NCI-H2081 (cell line): ENCODE measurements at regions not wholly inside any gene's neighbourhood (a gene's known extent, or its start where the extent isn't known, plus 50 kb on each side); places are given as distances from the start of the nearest gene placed in this dataset.

Experiments
- DNase-seq, 2 experiments: peaks; one replicate each; lab custom pipeline; 2025; lab: John Stamatoyannopoulos, UW

GRCh38 chr1:59123081-59123681 is 173.7 kb upstream of the FGGY start:
- DNase-seq = no peak

- no peak for DNase-seq
Observed at GRCh38 chr1:59124166-59124565, 172.7 kb upstream of the FGGY start.

GRCh38 chr1:59125154-59125553 is 171.7 kb upstream of the FGGY start:
- no peak for DNase-seq

GRCh38 chr1:59125676-59126320 is 171.1 kb upstream of the FGGY start:
- DNase-seq = no peak

GRCh38 chr1:59126366-59126765 is 170.5 kb upstream of the FGGY start:
- DNase-seq = no peak

- DNase-seq = no peak
Observed at GRCh38 chr1:59128239-59128736, 168.6 kb upstream of the FGGY start.

GRCh38 chr1:59128784-59129227 is 168.1 kb upstream of the FGGY start:
- DNase-seq = no peak

GRCh38 chr1:59132295-59132694 is 164.6 kb upstream of the FGGY start:
- no peak for DNase-seq

GRCh38 chr1:59133997-59134396 is 162.9 kb upstream of the FGGY start:
- no peak for DNase-seq

GRCh38 chr1:59135761-59136255 is 161.1 kb upstream of the FGGY start:
- DNase-seq = no peak

- no peak for DNase-seq
Observed at GRCh38 chr1:59136541-59137275, 160.2 kb upstream of the FGGY start.

- no peak for DNase-seq
Observed at GRCh38 chr1:59137276-59137615, 159.6 kb upstream of the FGGY start.

- DNase-seq = no peak
Observed at GRCh38 chr1:59137968-59138367, 158.9 kb upstream of the FGGY start.

- DNase-seq = no peak
Observed at GRCh38 chr1:59138402-59138801, 158.5 kb upstream of the FGGY start.

GRCh38 chr1:59139396-59139795 is 157.5 kb upstream of the FGGY start:
- DNase-seq = no peak

GRCh38 chr1:59141267-59141863 is 155.5 kb upstream of the FGGY start:
- no peak for DNase-seq

- DNase-seq = no peak
Observed at GRCh38 chr1:59142311-59143132, 154.4 kb upstream of the FGGY start.

- DNase-seq = no peak
Observed at GRCh38 chr1:59143133-59143487, 153.8 kb upstream of the FGGY start.

- DNase-seq = no peak
Observed at GRCh38 chr1:59143811-59144210, 153.1 kb upstream of the FGGY start.

- no peak for DNase-seq
Observed at GRCh38 chr1:59144959-59145358, 151.9 kb upstream of the FGGY start.

GRCh38 chr1:59146056-59146455 is 150.8 kb upstream of the FGGY start:
- no peak for DNase-seq
